Upper lobe of left lung (tissue), 6 donors: ENCODE measurements at regions not wholly inside any gene's neighbourhood (a gene's known extent, or its start where the extent isn't known, plus 50 kb on each side); places are given as distances from the start of the nearest gene placed in this dataset.

Source experiments
- ATAC-seq, 2 donors: fragments of 200-7000 bp; cut with Tn5 transposase; one replicate each; pipeline ENCODE4 v1.9.1; 2022; ENCODE audit warnings: mild to moderate bottlenecking in 2 of 2, moderate library complexity in 2 of 2; ENCODE audit not compliant: low FRiP score in 2 of 2
- DNase-seq, 2 donors: peaks; one replicate each; pipeline ENCODE4 v3.0.0-alpha.2; 2019 to 2020
- H3K27ac ChIP-seq, 4 donors: fragments of 200-600 bp; sonication (generic); one replicate each; pipeline ENCODE4 v1.5.1; 2016 to 2019
- H3K27me3 ChIP-seq, 4 donors: fragments of 200-600 bp; sonication (generic); one replicate each; pipeline ENCODE4 v1.5.1; 2017 to 2019
- H3K36me3 ChIP-seq, 4 donors: fragments of 200-600 bp; sonication (generic); one replicate each; pipeline ENCODE4 v1.5.1; 2016 to 2019
- H3K4me1 ChIP-seq, 4 donors: fragments of 200-600 bp; sonication (generic); one replicate each; pipeline ENCODE4 v1.5.1; 2018 to 2019
- H3K4me3 ChIP-seq, 4 donors: fragments of 200-600 bp; sonication (generic); one replicate each; pipeline ENCODE4 v1.5.1; 2017 to 2019; ENCODE audit warnings: mild to moderate bottlenecking in 2 of 4, moderate library complexity in 1 of 4
- H3K9me3 ChIP-seq, 4 donors: fragments of 200-600 bp; sonication (generic); one replicate each; pipeline ENCODE4 v1.5.1; 2018 to 2019
- EP300 ChIP-seq, 4 donors: sonication (generic); formaldehyde crosslinking; IDR thresholded peaks; one replicate each; pipeline ENCODE4 v1.5.1; 2017; ENCODE audit warnings: antibody characterized with exemption in 4 of 4, control low read depth in 2 of 4
- POLR2A ChIP-seq, 4 donors: fragments of 450-650 bp; IDR thresholded peaks; one replicate each; pipeline ENCODE4 v1.5.1; 2016 to 2017; ENCODE audit warnings: antibody characterized with exemption in 4 of 4, mild to moderate bottlenecking in 2 of 4
- POLR2AphosphoS5 ChIP-seq, 2 donors: sonication (generic); formaldehyde crosslinking; IDR thresholded peaks; one replicate each; pipeline ENCODE4 v1.5.1; 2017; ENCODE audit warnings: antibody characterized with exemption in 2 of 2
- WGBS, 2 donors: methylation state at CpG; one replicate each; pipeline ENCODE4 v1.1.5; 2017 to 2018; 5-methylcytosine and 5-hydroxymethylcytosine counted together
- TF ChIP-seq, protein P1 (sequence below), 6 experiments: fragments of 450-650 bp in 4 of 6; fragments of 200-600 bp in 2 of 6; sonication (generic) in 2 of 6; IDR thresholded peaks; one replicate each; pipeline ENCODE4 v1.5.1; 2016 to 2019; ENCODE audit warnings: antibody characterized with exemption in 6 of 6
- donor health status: DM: no; HTN: no; CAD: no; lungs with moderate emphysema.
- donor health status: DM: no; HTN: yes; CAD: no; lungs with severe emphysema.

GRCh38 chr2:136211701-136212100 lies 93.8 kb upstream of the CXCR4 start:
- ATAC-seq (no peak), DNase-seq (no peak)
- Histone ChIP-seq H3K27me3 (no peaks in the 10 kb centered on the region), H3K9me3 (peaks cover 0 to 6% (median 0%) of the 10 kb centered on the region in 4 donors), H3K27ac (no peak overlapping the region), H3K36me3 (no peaks in the 10 kb centered on the region), H3K4me3 (no peak overlapping the region), H3K4me1 (peaks cover 7 to 25% (median 16%) of the 10 kb centered on the region in 4 donors)
- TF ChIP-seq, protein P1, sequence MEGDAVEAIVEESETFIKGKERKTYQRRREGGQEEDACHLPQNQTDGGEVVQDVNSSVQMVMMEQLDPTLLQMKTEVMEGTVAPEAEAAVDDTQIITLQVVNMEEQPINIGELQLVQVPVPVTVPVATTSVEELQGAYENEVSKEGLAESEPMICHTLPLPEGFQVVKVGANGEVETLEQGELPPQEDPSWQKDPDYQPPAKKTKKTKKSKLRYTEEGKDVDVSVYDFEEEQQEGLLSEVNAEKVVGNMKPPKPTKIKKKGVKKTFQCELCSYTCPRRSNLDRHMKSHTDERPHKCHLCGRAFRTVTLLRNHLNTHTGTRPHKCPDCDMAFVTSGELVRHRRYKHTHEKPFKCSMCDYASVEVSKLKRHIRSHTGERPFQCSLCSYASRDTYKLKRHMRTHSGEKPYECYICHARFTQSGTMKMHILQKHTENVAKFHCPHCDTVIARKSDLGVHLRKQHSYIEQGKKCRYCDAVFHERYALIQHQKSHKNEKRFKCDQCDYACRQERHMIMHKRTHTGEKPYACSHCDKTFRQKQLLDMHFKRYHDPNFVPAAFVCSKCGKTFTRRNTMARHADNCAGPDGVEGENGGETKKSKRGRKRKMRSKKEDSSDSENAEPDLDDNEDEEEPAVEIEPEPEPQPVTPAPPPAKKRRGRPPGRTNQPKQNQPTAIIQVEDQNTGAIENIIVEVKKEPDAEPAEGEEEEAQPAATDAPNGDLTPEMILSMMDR (IDR thresholded peaks at IDR 0.05) = no peak
- no peak for TF ChIP-seq POLR2A (IDR thresholded peaks at IDR 0.05)
- TF ChIP-seq POLR2AphosphoS5 (IDR thresholded peaks at IDR 0.05) = no peak
- TF ChIP-seq EP300 (IDR thresholded peaks at IDR 0.05) = no peak

DNA sequence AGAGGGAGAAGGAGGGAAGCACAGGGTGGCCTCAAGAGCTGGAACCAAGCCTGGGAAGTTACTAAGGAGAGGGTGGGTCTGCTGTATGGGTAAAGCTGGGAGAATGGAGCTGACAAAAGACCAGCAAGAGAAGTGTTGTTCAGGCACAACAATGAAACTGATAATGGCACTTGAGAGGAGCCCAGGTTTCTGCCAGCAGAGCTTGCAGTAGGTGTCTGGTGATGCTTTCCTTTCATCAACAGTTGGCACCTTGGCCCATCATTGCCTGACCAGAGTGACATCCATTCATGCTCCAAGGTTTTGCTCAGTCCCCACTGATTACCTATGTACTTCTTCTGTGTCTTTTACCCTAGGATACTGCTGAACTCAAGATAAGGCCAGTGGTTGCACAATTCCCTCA lies 92.9 kb upstream of the CXCR4 start:
- TF ChIP-seq EP300 (IDR thresholded peaks at IDR 0.05) (no peak), POLR2A (IDR thresholded peaks at IDR 0.05) (no peak), POLR2AphosphoS5 (IDR thresholded peaks at IDR 0.05) (no peak)
- TF ChIP-seq, protein P1 (IDR thresholded peaks at IDR 0.05) = no peak
- Histone ChIP-seq H3K36me3 (no peaks in the 10 kb centered on the region), H3K4me1 (peaks cover 7 to 23% (median 16%) of the 10 kb centered on the region in 4 donors), H3K9me3 (peaks cover 0 to 6% (median 0%) of the 10 kb centered on the region in 4 donors), H3K27me3 (no peaks in the 10 kb centered on the region), H3K27ac (peak overlapping the region in 1 of 4 donors; percentile 52), H3K4me3 (no peak overlapping the region)
- DNase-seq = no peak
- ATAC-seq = no peak

DNA sequence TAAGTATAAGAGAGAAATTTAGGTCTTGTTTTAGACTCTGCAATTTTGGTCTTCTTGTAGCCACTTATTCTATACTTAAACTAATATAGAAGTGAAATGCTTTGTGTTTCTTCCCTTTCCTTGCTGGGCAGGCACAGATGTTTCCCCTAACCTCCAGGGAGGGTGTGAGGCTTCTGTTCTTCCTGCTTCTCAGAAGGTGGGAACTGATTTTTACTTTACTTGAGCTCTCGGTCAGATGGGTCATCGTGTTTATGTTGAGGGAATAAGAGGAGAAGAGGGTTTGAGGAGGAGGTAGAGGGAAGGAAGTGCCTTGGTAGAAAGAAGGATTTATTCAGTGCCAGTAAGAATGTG lies 92.5 kb upstream of the CXCR4 start:
- peak overlapping the region in 1 of 4 donors; percentile 52 for H3K27ac ChIP-seq
- peaks cover 0 to 6% (median 0%) of the 10 kb centered on the region in 4 donors for H3K9me3 ChIP-seq
- DNase-seq (no peak), ATAC-seq (no peak)
- TF ChIP-seq POLR2A (IDR thresholded peaks at IDR 0.05) (peak in 1 of 4 donors; percentile 6), EP300 (IDR thresholded peaks at IDR 0.05) (no peak)
- no peak overlapping the region for H3K4me3 ChIP-seq
- H3K36me3 ChIP-seq = no peaks in the 10 kb centered on the region
- WGBS, 2 donors = 48 to 51% methylated on average over 2 of the region's 2 CpGs
- no peaks in the 10 kb centered on the region for H3K27me3 ChIP-seq
- H3K4me1 ChIP-seq = peaks cover 7 to 21% (median 16%) of the 10 kb centered on the region in 4 donors

DNA sequence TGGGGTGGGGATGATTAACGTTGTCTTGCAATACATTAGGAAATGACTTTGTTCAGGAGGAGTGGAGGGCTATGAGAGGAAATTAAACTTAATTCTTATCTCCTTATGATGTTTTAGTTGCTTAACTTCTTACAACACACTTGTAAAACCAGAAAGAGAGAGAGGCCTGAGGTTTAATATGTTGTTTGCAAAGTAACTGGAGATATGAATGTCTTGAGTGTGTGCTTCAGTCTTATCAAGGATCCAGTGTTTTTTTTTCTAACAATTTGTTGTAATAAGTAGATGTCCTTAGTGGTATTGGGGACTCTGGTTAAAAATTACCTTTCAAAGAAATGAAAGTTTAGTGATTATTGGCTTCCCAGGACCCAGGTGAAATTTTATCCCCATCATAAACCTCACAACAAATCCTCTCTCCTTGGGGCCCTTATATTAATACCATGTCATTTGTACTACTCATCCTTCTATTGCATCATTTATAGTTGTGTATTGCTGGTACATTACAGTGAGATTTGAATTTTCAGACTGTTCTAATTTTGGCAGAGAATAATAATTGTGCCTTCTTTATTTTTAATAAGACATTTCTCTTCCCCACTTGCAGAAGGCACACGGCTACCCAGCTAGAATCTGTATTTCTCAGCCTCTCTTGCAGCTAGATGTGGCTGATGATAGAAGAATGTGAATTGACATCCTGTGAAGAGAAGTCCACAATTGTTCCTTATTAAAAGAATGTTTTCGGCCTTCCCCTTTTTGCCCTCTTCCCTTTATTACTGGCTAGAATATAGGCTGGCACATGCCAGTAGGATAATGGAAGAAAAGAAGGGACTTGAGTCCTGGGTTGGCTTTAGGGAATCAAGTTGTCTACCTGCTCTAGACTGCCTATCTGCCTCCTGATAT lies 91.9 kb upstream of the CXCR4 start:
- ATAC-seq (no peak), DNase-seq (no peak)
- Histone ChIP-seq H3K27me3 (no peaks in the 10 kb centered on the region), H3K4me1 (peaks cover under 1 to 21% (median 11%) of the 10 kb centered on the region in 4 donors), H3K27ac (peak overlapping the region in 1 of 4 donors; percentile 41), H3K4me3 (no peak overlapping the region), H3K9me3 (peaks cover 0 to 6% (median 0%) of the 10 kb centered on the region in 4 donors), H3K36me3 (no peaks in the 10 kb centered on the region)
- 63 to 71% methylated on average over 3 of the region's 3 CpGs for WGBS, 2 donors
- no peak for TF ChIP-seq EP300 (IDR thresholded peaks at IDR 0.05)
- no peak for TF ChIP-seq POLR2AphosphoS5 (IDR thresholded peaks at IDR 0.05)
- TF ChIP-seq, protein P1 (IDR thresholded peaks at IDR 0.05) = no peak
- no peak for TF ChIP-seq POLR2A (IDR thresholded peaks at IDR 0.05)

- DNase-seq (no peak), ATAC-seq (no peak)
- Histone ChIP-seq H3K4me1 (peaks cover 0 to 11% (median 2%) of the 10 kb centered on the region in 4 donors), H3K36me3 (no peaks in the 10 kb centered on the region), H3K27me3 (no peaks in the 10 kb centered on the region), H3K9me3 (peaks cover 0 to 6% (median 0%) of the 10 kb centered on the region in 4 donors), H3K4me3 (no peak overlapping the region), H3K27ac (no peak overlapping the region)
- TF ChIP-seq, protein P1 (IDR thresholded peaks at IDR 0.05) = no peak
- TF ChIP-seq EP300 (IDR thresholded peaks at IDR 0.05) = no peak
- TF ChIP-seq POLR2AphosphoS5 (IDR thresholded peaks at IDR 0.05) = no peak
- TF ChIP-seq POLR2A (IDR thresholded peaks at IDR 0.05) = no peak
- WGBS, 2 donors = 67 to 78% methylated on average over 6 to 8 of the region's 8 CpGs
Measured at GRCh38 chr2:136208682-136209420, 90.9 kb upstream of the CXCR4 start.
